GM21737 (cell line): ENCODE measurements at regions not wholly inside any gene's neighbourhood (a gene's known extent, or its start where the extent isn't known, plus 50 kb on each side); places are given as distances from the start of the nearest gene placed in this dataset.
A peak's percentile ranks its signal among the peaks of the same experiment; 100 is the strongest.
"Not testable (repeated sequence)": the region's sequence is repeated elsewhere in the genome, so short reads cannot be mapped to it uniquely, and the experiment has no call there.

Experiments used
- ATAC-seq: cut with Tn5 transposase; IDR thresholded peaks from one replicate; pipeline ENCODE4 v1.9.1; 2021; ENCODE audit warnings: mild to moderate bottlenecking, moderate library complexity; ENCODE audit not compliant: unreplicated experiment

DNA sequence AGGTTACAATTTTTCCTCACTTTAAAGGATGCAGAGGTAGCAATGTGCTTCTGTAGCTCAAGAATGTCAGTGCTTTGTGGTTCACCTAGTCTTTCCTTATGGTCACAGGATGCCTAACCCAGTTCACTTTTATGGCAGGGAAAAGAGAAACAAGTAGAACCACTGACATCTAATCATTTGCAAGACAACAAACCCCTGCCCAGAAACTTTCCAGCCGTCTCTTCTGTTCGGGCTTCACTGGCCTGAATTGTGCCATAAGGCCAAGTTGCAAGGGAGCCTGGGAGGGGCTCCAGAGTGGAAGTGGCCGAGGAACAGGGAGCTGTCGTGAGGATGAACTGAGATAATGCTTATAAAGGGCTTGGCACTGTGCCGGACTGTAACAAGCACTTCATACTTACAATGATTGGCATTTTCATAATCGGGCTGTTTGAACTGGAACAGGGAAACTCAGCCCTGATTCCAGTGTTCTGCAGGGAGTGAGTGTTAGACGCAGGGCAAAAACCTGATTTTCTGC is 212.6 kb downstream of the BCAS1 start:
- no peak for ATAC-seq

- ATAC-seq, result no peak
Measured at GRCh38 chr20:53856300-53857295, 213.8 kb downstream of the BCAS1 start.

DNA sequence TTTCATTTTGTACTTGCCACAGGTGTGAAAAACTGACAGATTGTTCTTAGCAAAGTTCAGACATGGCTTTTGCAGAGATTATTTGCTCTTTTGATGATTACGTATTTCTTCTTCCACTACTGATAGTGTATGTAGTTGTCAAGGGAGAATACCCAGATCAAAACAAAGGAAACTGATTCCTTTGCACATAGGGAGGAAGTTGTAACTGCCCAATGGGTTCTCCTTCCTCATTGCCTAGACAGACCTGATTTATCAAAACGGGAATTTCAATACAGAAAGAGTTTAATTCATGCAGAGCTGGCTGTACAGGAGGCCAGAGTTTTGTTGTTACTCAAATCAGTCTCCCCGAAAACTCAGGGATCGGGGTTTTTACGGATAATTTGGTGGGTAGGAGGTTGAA is 214.7 kb downstream of the BCAS1 start:
- no peak for ATAC-seq

DNA sequence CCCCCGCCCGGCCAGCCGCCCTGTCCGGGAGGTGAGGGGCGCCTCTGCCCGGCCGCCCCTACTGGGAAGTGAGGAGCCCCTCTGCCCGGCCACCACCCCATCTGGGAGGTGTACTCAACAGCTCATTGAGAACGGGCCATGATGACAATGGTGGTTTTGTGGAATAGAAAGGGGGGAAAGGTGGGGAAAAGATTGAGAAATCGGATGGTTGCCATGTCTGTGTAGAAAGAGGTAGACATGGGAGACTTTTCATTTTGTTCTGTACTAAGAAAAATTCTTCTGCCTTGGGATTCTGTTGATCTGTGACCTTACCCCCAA is 215.8 kb downstream of the BCAS1 start:
- not testable (repeated sequence) for ATAC-seq

DNA sequence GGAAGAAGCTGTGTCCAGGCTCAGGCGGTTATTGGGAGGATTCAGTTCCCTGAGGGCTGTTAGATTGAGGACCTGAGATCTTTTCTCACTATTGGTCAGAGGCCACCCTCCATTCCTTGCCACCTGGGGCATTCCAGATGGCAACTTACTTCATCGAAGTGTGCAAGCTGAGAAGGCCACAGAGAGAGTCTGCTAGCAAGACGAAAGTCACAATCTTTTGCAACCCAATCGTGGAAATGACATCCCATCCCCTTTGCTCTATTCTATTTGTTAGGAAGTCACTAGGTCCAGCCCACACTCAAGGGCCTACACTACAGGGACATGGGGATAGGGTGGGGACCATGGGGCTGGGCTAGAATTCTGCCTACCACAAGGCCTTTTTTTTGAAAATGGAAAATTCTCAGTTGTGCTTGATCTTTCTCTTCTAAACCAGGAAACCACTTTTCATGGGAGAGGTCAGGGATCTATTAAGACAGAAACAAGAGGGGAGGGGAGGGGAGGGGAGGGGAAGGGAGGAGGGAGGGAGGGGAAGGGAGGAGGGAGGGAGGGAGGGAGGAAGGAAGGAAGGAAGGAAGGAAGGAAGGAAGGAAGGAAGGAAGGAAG is 217.2 kb downstream of the BCAS1 start:
- no peak for ATAC-seq

DNA sequence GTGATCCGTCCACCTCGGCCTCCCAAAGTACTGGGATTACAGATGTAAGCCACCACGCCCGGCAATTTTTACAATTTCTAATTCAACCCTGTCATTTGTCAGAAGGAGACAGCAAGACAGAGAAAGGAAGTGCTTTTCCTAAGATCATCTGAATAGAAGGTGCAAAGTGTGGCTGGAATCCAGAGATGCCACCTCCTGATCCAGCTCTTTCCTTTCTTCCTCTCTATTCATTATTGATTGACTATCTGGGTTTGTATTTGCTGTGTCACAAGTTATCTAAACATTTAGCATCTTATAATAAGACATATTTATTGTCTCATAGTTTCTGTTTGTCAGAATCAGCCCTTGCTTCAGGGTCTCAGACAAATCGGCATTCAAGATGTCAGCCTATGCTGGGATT is 217.7 kb downstream of the BCAS1 start:
- no peak for ATAC-seq

- no peak for ATAC-seq
Measured at GRCh38 chr20:53852014-53852413, 218.4 kb downstream of the BCAS1 start.

DNA sequence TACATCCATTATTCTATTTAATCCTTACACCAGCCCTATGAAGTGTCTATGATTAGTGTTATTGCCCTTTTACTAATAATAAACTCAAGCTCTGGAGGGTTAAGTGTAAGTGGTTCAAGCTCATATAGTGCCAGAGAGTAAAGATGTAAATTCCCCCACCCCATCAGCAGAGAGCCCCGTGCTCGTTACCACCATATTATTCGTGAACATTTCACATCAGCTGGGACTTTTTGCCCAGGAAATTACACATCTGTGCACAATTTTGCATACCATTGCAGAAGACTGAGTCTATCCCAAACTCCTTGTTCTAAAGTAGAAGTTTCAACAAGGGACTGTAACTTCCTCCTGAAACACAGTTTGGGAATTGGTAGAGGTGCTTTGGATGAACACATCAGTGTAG is 220.1 kb downstream of the BCAS1 start:
- no peak for ATAC-seq

DNA sequence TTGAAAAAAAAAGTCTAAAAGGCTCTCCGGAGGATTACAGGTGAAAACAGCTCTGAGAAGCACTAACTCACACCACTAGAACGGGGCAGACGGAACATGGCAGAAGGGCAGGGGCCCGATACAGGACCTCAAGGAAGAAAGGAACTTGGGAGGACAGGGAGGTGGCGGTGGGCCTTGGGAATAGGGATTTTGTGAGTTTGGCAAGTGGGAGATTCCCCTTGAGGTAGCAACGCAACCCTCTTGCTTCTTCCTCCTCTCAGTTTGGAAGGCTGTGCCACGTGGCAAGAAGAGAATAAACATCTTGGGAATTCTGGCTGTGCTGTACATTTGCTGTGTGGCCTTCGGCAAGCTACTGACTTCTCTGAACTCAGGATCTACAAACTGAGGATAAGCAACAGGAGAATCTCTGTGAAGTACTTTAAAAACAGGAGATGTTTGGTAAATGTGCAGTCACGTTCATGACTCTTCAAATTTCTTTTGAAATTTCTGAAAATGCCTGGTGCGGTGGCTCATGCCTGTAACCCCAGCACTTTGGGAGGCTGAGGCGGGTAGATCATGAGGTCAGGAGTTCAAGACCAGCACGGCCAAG is 220.8 kb downstream of the BCAS1 start:
- ATAC-seq, result no peak

GRCh38 chr20:53848304-53848703 is 222.1 kb downstream of the BCAS1 start:
- no peak for ATAC-seq

GRCh38 chr20:53847837-53848170 is 222.6 kb downstream of the BCAS1 start:
- ATAC-seq, result no peak

DNA sequence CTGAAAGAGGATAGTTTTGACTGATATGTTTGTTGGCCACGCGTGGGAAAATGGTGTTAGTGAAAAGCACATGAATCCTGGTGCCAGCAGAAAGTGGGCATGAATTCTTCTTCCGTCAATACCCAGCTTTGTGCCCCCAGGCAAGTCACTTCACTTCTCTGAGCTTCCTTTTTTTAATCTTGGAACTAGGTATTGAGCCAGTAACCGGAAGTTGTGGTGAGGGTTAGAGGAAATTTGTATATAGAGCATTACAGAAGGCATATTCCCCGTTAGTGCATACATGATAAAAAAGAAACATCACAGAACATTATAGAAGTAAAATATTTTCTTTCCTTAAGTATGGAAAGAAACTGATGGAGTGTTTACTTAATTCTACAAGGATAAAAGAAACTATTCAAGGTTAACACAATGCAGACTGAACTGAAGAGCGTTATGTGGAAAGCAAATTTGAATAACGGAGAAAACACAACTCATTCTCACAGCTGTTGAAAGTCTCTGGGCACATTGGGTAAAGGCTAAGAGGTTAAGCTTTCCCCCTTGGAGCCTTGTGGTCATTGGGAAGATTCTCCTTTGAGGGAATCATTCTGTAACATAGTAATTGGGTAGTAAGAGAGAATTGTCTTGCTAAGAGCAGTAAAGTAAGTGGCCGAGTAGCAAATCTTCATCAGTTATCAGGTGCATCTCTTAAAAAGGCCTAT is 223.1 kb downstream of the BCAS1 start:
- ATAC-seq, result no peak

DNA sequence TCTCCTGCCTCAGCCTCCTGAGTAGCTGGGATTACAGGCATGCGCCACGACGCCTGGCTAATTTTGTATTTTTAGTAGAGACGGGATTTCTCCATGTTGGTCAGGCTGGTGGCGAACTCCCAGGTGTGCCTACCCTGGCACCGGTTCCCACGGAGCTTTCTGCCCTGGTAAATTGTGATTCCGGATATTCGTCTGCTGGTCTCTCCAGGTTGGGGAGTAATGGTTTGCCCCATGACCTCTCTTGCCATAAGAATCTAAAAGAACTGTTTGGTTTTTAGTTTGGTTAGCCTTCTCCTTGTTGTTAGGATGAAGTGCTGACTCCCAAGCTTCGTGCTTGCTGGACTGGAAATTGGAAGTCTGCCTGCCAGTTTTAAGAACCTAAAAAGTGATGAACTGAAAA is 223.8 kb downstream of the BCAS1 start:
- ATAC-seq, result no peak

GRCh38 chr20:53845980-53846379 is 224.4 kb downstream of the BCAS1 start:
- ATAC-seq, result no peak

- no peak for ATAC-seq
Measured at GRCh38 chr20:53844259-53844658, 226.1 kb downstream of the BCAS1 start.

DNA sequence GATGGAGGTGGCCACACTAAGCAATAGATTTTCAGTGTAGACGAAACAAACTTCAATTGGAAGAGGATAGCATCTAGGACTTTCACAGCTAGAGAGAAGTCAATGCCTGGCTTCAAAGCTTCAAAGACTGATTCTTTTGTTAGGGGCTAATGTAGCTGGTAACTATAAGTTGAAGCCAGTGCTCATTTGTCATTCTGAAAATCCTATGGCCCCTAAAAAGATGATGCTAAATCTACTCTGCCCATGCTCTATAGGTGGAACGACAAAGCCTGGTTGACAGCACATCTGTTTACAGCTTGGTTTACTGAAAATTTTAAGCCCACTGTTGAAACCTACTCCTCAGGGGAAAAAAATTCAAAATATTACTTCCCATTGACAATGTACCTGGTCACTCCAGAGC is 226.7 kb downstream of the BCAS1 start:
- no peak for ATAC-seq

DNA sequence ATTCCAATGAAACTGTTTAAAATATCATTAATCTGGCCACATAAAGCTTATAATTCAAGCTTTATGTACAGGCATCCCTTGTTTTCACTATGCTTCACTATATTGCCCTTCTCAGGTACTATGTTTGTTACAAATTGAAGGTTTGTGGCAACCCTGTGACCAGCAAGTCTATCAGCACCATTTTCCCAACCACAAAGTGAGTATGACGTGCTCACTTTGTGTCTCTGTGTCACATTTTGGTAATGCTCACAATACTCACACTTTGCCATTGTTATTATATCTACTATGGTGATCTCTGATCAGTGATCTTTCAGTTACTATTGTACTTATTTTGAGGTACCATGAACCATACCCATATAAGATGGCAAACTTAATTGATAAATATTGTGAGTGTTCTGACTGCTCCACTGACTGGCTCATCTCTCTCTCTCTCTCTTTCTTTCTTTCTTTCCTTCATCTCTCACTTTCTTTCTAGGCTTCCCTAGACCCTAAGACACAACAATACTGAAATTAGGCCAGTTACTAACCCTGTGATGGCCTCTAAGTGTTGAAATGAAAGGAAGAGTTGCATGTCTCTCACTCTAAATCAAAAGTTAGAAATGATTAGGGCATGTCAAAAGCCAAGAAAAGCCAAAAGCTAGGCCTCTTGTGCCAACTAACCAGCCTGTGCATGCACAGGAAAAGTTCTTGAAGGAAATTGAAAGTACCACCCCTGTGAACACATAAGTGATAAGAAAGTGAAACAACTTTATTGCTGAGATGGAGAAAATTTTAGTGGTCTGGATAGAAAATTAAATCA is 227.9 kb downstream of the BCAS1 start:
- ATAC-seq, result no peak

GRCh38 chr20:53841741-53842140 is 228.7 kb downstream of the BCAS1 start:
- no peak for ATAC-seq

GRCh38 chr20:53840532-53840931 is 229.9 kb downstream of the BCAS1 start:
- no peak for ATAC-seq

DNA sequence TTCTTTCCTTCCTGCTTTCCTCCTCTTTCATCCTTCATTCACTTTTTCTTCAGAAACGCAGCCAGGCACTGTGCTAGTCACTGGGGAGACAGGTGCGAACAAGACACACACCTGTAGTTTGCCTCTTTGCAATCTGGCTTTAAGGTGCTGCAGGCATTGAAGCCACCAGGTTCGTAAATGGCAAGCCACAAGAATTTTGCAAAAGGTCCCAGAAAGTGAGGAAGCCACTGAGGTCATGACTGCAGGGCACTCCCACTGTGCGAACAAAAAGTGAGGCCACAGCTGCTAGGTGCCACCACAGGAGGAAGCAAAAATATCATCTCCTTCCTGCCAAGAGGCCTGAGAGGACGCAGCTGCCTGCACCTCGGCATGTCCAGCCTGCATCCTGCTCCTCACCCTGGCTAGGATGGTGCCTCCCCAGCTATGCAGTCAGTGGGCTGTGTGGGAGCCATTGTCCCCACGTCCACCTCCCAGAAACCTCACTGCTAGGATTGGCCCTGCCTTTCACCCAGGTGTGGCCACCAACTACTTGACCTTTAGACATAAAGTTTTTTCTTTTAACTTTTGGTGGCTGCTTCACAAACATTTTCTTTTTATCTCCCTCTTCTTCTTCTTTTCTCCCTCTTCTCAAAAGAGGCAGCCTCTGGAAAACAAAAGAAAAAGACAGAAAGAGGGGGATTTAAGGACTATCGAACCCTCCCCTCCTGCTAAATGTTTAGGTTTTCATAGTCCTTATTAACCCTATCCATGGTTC is 230.8 kb downstream of the BCAS1 start:
- peak; percentile 63 for ATAC-seq
